Caco-2 (cell line): ENCODE measurements at regions not wholly inside any gene's neighbourhood (a gene's known extent, or its start where the extent isn't known, plus 50 kb on each side); places are given as distances from the start of the nearest gene placed in this dataset.

ENCODE experiments used
- BruUV-seq: library from RNA; stranded (reverse); fragments of 400-500 nt; replicated peaks from 2 replicates; lab custom pipeline; 2021; lab: Mats Ljungman, UMichigan
- CTCF ChIA-PET: fragments of 300-600 bp; sonication (Branson Sonifier 250); formaldehyde crosslinking; loops from one replicate; lab custom pipeline; 2022; ENCODE audit warnings: antibody characterized with exemption; lab: Charles Lee
- POLR2A ChIA-PET: fragments of 300-600 bp; sonication (Branson Sonifier 250); formaldehyde crosslinking; loops from one replicate; lab custom pipeline; 2022; ENCODE audit warnings: antibody characterized with exemption; lab: Charles Lee
- DNase-seq, 2 experiments: peaks; one replicate each; pipeline versions ENCODE4 v3.0.0 to v3.0.0-alpha.2; 2020 to 2022
- H3K27me3 ChIP-seq: replicated peaks from 2 replicates; pipeline ENCODE4 v1.6.0; 2011; ENCODE audit warnings: low read length; ENCODE audit not compliant: control insufficient read depth, insufficient read depth
- H3K36me3 ChIP-seq: 2 replicates; pipeline ENCODE4 v1.5.1; 2011; ENCODE audit warnings: low read length; ENCODE audit not compliant: control insufficient read depth, insufficient read depth
- H3K4me1 ChIP-seq: fragments of 250-450 bp; sonication (Bioruptor Pico); 2 replicates; pipeline ENCODE4 v1.5.1; 2020; ENCODE audit warnings: mild to moderate bottlenecking
- H3K4me3 ChIP-seq: 2 replicates; pipeline ENCODE4 v1.5.1; 2011; ENCODE audit warnings: low read depth, mild to moderate bottlenecking, control low read depth, low read length
- H3K9me3 ChIP-seq: fragments of 250-450 bp; sonication (Bioruptor Pico); 2 replicates; pipeline ENCODE4 v1.5.1; 2020; ENCODE audit warnings: mild to moderate bottlenecking, moderate library complexity
- H3K27ac Mint-ChIP-seq: one replicate; pipeline ENCODE4 v1.8.0; 2022; ENCODE audit warnings: mixed read lengths; ENCODE audit not compliant: unreplicated experiment
- H3K27me3 Mint-ChIP-seq: one replicate; pipeline ENCODE4 v1.8.0; 2022; ENCODE audit warnings: mixed read lengths; ENCODE audit not compliant: insufficient read depth, unreplicated experiment
- H3K36me3 Mint-ChIP-seq: one replicate; pipeline ENCODE4 v1.8.0; 2022; ENCODE audit warnings: mild to moderate bottlenecking, mixed read lengths; ENCODE audit not compliant: insufficient read depth, unreplicated experiment
- H3K4me1 Mint-ChIP-seq: one replicate; pipeline ENCODE4 v1.8.0; 2022; ENCODE audit warnings: low read depth, mixed read lengths; ENCODE audit not compliant: unreplicated experiment
- H3K4me3 Mint-ChIP-seq: one replicate; pipeline ENCODE4 v1.8.0; 2022; ENCODE audit warnings: mild to moderate bottlenecking, moderate library complexity, mixed read lengths; ENCODE audit not compliant: unreplicated experiment
- H3K9me3 Mint-ChIP-seq: one replicate; pipeline ENCODE4 v1.8.0; 2022; ENCODE audit warnings: mixed read lengths; ENCODE audit not compliant: unreplicated experiment
- intact Hi-C: fragments of 100-400 bp; cut with micrococcal nuclease; formaldehyde crosslinking; loops from one replicate; pipeline ENCODE4 v1.10.0; 2022; ENCODE audit not compliant: unreplicated experiment
- TF ChIP-seq, protein P1 (sequence below), 2 experiments: fragments of 200-600 bp in 1 of 2; IDR thresholded peaks; 1 replicate in 1 of 2; 2 replicates in 1 of 2; pipeline versions ENCODE4 v1.5.1 to v1.8.0; 2011 to 2022; ENCODE audit warnings: antibody characterized with exemption in 1 of 2, control low read depth in 1 of 2, inconsistent platforms in 1 of 2, low read depth in 1 of 2, low read length in 1 of 2, mild to moderate bottlenecking in 1 of 2, moderate library complexity in 1 of 2; ENCODE audit not compliant: insufficient read depth in 1 of 2, severe bottlenecking in 1 of 2, unreplicated experiment in 1 of 2

DNA sequence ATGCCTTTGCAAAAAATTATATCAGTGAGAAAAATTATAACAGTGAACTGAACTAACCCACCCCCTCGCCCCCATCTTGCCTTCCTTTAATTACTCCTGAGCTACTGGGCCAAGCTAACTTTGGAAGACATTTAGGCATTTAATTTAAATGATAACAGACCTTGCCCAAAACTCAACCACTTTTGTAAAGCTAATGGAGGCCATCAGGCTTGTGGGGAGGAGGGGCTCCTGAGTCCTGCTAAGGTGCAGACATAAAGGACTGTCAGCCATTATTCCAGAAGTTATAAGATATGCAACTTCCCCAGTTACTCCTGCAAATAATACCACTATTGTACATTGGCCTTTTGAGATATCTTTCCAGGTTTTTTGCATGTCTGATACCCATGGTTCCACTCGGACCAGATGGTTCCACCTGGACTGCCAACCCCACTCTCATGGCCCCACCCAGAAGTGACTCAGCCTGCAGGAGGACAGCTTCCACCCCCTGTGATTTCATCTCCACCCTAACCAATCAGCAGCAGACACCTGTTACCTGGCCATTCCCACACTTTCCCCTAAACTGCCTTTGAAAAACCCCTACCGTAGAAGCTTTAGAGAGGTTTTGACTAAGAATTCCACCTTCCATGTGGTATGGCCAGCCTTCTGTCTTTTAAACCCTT, 805.4 kb upstream of the CDH6 start:
- Histone ChIP-seq H3K4me3 (no peak overlapping the region), H3K9me3 (no peaks in the 10 kb centered on the region; the same call in 1 of the 2 replicates), H3K4me1 (no peaks in the 10 kb centered on the region), H3K27me3 (no peaks in the 10 kb centered on the region), H3K36me3 (no peaks in the 10 kb centered on the region)
- TF ChIP-seq, protein P1, sequence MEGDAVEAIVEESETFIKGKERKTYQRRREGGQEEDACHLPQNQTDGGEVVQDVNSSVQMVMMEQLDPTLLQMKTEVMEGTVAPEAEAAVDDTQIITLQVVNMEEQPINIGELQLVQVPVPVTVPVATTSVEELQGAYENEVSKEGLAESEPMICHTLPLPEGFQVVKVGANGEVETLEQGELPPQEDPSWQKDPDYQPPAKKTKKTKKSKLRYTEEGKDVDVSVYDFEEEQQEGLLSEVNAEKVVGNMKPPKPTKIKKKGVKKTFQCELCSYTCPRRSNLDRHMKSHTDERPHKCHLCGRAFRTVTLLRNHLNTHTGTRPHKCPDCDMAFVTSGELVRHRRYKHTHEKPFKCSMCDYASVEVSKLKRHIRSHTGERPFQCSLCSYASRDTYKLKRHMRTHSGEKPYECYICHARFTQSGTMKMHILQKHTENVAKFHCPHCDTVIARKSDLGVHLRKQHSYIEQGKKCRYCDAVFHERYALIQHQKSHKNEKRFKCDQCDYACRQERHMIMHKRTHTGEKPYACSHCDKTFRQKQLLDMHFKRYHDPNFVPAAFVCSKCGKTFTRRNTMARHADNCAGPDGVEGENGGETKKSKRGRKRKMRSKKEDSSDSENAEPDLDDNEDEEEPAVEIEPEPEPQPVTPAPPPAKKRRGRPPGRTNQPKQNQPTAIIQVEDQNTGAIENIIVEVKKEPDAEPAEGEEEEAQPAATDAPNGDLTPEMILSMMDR (IDR thresholded peaks at IDR 0.05; ENCODE audit: insufficient read depth in 1 of 2, low read depth in 1 of 2, low read length in 1 of 2, severe bottlenecking in 1 of 2, unreplicated experiment in 1 of 2), result no peak
- Mint-ChIP-seq H3K27ac (no peak overlapping the region), H3K36me3 (no peaks in the 10 kb centered on the region), H3K27me3 (peaks cover 3% of the 10 kb centered on the region), H3K9me3 (no peaks in the 10 kb centered on the region), H3K4me1 (no peaks in the 10 kb centered on the region), H3K4me3 (no peak overlapping the region)
- POLR2A ChIA-PET, result no interaction called here
- CTCF ChIA-PET, result no interaction called here
- no TSS peak for BruUV-seq
- intact Hi-C loops, result no loop called here
- DNase-seq, result no peak

DNA sequence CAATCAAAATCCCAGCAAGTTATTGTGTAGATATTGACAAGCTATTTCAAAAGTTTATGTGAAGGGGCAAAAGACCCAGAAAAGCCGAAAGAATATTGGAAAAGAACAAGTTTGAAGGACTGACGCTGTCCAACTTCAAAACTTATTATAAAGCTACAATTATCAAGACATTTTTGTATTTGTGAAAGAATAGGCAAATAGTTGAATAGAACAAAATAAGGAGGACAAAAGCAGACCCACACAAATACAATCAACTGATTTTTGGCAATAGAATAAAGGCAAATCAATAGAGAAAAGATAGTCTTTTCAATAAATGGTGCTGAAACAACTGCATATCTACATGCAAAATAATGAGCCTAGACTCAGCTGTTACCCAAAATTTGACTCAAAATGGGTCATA, 807.7 kb upstream of the CDH6 start:
- POLR2A ChIA-PET, result no interaction called here
- no peaks in the 10 kb centered on the region for H3K9me3 Mint-ChIP-seq
- BruUV-seq, result no TSS peak
- no peaks in the 10 kb centered on the region for H3K36me3 Mint-ChIP-seq
- H3K27ac Mint-ChIP-seq, result no peak overlapping the region
- intact Hi-C loops, result no loop called here
- no peaks in the 10 kb centered on the region; the same call in 1 of the 2 replicates for H3K9me3 ChIP-seq
- CTCF ChIA-PET, result no interaction called here
- TF ChIP-seq, protein P1 (IDR thresholded peaks at IDR 0.05; ENCODE audit: insufficient read depth in 1 of 2, low read depth in 1 of 2, low read length in 1 of 2, severe bottlenecking in 1 of 2, unreplicated experiment in 1 of 2), result no peak
- H3K27me3 Mint-ChIP-seq, result peaks cover 6% of the 10 kb centered on the region
- H3K4me3 ChIP-seq, result no peak overlapping the region
- H3K4me1 ChIP-seq, result no peaks in the 10 kb centered on the region
- DNase-seq, result no peak
- no peaks in the 10 kb centered on the region for H3K27me3 ChIP-seq
- no peak overlapping the region for H3K4me3 Mint-ChIP-seq
- no peaks in the 10 kb centered on the region for H3K36me3 ChIP-seq
- H3K4me1 Mint-ChIP-seq, result no peaks in the 10 kb centered on the region

DNA sequence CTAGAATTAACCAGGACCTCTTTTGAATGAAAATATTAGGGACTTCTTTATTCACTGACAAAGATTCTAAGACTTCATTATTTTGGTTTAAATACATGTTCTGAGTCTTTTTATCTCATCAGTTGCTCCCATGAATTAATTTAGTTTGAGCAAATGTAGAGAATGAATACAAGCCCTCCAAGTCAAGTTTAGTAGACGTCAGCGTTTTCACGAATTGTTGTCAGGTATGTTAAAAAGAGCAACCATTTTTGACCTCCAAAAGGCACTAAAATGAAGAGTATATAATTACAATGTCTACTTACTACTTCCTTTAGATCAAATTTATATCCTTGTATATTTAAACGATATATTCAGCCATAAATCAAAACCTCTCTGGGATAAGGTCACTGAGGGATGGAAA, 809.3 kb upstream of the CDH6 start:
- H3K4me1 Mint-ChIP-seq, result no peaks in the 10 kb centered on the region
- Histone ChIP-seq H3K36me3 (no peaks in the 10 kb centered on the region), H3K4me1 (no peaks in the 10 kb centered on the region), H3K9me3 (no peaks in the 10 kb centered on the region; the same call in 1 of the 2 replicates), H3K4me3 (no peak overlapping the region), H3K27me3 (no peaks in the 10 kb centered on the region)
- POLR2A ChIA-PET, result no interaction called here
- intact Hi-C loops, result no loop called here
- TF ChIP-seq, protein P1 (IDR thresholded peaks at IDR 0.05; ENCODE audit: insufficient read depth in 1 of 2, low read depth in 1 of 2, low read length in 1 of 2, severe bottlenecking in 1 of 2, unreplicated experiment in 1 of 2), result no peak
- peaks cover 6% of the 10 kb centered on the region for H3K27me3 Mint-ChIP-seq
- no peaks in the 10 kb centered on the region for H3K36me3 Mint-ChIP-seq
- H3K4me3 Mint-ChIP-seq, result no peak overlapping the region
- no TSS peak for BruUV-seq
- CTCF ChIA-PET, result no interaction called here
- no peaks in the 10 kb centered on the region for H3K9me3 Mint-ChIP-seq
- no peak for DNase-seq
- no peak overlapping the region for H3K27ac Mint-ChIP-seq
